Renal cortical epithelial cell (primary cell): ENCODE measurements at regions not wholly inside any gene's neighbourhood (a gene's known extent, or its start where the extent isn't known, plus 50 kb on each side); places are given as distances from the start of the nearest gene placed in this dataset.
"Not testable (repeated sequence)": the region's sequence is repeated elsewhere in the genome, so short reads cannot be mapped to it uniquely, and the experiment has no call there.

Experiments
- DNase-seq: peaks from one replicate; pipeline ENCODE4 v3.0.0-alpha.2; 2011; ENCODE audit warnings: low read depth

DNA sequence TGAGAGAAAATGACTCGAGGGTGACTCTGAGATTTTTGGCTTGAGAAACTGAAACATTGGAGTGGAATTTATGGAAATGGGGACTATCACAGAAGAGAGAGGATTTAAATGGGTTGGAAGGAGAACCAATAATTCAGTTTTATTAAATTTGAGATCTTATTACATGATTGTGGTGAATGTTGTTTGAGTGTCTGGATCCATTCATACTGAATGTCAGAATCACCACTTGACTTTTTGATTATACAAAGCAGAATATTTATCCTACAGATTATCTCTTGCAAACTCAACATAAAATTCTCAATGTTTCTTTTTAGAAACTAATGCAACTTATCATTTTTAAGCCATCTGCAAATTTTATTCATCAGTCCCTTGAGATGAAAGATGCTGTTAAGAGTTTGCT, 332.8 kb downstream of the CNTN3 start:
- DNase-seq = no peak

DNA sequence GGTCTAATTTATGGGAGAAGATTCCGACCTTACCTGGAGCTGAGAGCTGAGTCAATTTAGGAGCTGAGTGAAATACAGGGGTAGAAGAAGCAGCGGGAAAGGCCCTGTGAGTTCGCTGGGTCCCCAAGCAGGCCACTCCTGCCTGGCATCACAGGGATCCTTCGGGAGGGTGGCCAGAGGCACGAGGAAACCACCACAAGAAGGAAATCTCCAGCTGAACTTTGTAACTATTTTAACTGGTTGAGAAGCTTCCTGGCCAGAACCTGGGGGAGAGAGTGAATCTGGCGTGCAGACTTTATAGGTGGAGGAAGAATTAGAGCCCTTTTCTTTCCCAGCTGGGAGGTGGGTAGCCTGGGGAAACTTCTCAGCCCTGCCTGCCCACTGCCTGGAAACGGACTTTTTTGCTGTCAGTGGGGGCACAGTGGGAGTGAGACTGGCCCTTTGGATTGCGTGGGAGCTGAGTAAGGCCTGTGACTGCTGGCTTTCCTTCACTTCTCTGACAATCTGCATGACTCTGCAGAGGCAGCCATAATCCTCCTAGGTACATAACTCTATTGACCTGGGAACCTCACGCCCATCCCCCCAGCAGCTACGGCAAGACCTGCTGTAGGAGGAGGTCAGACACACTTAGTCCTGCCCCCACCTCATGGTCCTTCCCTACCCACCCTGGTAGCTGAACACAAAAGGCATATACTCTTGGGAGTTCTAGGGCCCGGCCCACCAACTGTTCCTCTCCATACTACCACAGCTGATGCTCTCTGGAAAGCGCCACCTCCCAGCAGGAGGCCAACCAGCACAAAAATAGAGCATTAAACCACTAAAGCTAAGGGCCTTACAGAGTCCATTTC, 340.7 kb downstream of the CNTN3 start:
- no peak for DNase-seq

DNA sequence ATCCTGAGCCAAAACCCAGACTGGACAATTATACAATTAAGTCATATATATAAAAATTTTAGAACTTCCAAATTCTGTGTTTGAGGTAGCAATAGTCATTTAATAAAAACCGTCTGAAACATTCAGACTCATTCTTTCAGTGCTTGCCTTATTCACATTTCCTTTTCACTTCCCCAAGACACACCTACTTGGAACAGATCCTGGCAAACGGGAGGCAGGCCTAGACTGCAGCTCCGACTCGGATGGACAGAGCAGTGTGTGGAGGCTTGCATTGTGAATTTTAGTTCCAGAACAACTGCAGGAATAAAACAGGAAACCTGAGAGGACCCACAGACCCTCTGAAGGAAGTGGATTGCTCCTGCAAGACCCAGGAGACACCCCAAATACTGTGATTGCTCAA, 341.4 kb downstream of the CNTN3 start:
- no peak for DNase-seq

DNA sequence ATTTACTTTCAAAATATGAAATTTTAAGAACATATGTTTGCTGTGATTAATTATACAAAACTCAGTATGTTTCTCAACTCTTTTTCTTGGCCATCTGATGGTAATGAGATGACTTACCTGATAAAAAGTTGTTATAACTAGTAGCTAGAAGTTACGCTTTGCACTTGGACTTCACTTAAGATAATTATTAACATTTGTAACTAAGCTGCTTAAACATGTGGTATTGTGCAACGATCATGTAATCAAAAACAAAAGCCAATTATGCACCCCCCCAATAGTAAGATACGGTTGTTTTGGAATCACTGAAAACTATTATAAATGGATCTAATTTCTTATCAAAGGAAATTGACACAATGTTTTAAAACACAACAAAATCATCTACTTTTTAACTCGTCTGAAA, 342.9 kb downstream of the CNTN3 start:
- DNase-seq = peak; percentile 73

DNA sequence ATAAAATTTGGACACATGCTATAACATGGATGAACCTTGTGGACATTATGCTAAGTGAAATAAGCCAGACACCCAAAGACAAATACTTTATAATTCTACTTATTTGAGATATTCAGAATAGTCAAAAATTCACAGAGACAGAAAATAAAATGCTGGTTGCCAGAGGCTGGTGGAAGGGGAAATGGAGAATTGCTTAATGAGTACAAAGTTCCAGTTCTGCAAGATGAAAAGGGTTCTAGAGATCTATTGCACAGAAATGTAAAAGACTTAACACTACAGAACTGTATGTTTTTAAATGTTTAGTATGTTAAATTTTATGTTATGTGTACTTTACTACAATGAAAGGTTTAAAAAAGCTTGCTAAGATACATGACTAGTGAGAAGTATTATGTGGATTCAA, 344.8 kb downstream of the CNTN3 start:
- no peak for DNase-seq

DNA sequence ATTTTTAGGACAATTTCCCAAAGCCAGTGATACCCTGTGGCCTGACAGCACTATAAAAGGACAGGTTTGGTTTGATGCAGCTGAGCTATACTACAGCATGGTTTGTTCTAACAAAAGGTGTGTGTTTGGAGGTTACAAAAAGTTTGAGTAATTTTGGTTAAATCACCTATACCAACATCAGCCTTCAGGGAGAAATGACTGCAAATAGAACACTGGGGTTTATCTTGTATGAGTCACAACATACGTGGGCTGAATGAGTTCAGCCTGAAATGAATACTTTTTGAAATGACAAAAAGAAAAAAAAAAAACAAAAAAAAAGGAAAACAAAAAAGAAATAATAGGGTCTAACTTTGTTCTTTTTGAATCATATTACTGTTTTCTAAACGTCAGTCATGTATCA, 345.7 kb downstream of the CNTN3 start:
- peak; percentile 15 for DNase-seq

DNA sequence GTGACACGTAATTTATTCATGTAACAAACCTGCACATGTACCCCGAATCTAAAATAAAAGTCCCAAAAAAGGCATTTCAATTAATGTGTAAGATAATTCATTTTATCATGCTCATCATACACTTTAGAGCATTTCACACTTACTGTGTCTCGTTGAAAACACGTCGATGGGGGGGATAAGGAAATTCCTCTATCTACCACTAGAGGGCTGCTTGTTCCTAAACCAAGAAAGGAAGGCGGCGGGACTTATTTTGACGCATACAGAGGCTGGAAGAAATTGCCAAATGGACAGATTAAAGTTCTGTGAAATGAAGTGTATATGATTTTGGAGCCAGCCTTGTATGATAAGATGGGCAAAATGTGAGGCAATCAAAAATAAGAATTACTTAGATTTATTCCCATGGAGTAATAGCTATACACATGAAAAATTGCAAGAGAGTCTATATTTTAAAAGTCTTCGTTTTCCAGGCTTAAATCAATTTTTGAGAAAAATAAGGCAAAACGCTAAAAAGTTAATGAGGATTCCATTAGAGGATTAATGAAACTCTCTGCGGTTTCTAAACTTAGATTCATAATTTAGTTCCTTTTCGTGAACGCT, 346.8 kb downstream of the CNTN3 start:
- peak; percentile 63 for DNase-seq

DNA sequence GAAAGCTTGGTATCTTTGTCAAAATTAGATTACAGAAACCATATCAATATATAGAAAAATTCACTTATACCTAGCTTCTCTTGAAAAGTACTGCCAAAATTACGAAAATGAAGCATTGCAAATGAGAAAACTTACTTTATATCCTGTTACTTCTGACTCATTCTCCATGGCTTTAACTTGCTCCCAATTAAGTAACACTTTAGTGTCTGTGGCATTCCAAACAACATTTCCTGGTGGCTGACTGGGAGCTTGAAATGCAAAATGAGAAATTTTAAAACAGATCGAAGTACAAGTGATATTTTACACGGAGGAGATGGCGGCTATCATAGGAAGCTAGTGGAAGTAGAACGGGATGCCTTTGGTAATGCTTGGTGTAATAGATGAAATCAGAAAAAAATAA, 347.3 kb downstream of the CNTN3 start:
- peak; percentile 28 for DNase-seq

DNA sequence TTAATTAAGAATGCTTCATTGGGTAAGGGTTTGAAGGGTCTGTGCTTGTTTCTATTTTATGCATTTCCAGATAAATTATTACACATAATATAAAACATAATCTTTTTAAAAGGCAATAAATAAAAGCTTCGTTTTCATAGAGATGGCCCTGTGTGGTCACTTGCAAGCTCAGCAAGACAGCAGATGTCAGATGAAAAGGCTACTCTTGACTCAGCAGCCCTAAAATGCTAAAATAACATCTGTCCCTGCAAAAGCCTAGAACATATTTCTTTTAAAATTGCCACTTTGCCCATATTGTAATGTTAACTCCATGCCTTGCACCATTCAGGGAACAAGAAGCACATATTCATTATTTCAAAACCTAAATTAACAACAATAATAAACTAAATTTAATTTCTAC, 349.4 kb downstream of the CNTN3 start:
- no peak for DNase-seq

DNA sequence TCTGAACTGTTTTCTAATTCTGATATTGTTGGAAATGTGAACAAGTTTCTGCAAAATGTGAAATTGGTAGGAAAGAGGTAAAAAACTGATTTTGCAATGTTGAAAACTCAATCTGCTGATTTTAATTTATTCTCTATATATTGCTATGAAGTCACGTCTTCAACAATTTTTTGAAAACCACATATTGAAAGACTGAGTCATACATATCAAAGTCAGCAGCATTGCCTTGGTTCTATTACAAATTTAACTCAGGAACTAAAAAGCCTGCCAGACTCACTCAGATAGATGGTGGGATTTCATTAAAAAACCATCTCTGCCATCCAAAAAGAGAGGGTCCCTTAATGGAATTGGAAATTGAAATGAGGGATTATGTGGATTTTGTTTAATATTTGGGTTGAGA, 351.4 kb downstream of the CNTN3 start:
- DNase-seq = no peak

DNA sequence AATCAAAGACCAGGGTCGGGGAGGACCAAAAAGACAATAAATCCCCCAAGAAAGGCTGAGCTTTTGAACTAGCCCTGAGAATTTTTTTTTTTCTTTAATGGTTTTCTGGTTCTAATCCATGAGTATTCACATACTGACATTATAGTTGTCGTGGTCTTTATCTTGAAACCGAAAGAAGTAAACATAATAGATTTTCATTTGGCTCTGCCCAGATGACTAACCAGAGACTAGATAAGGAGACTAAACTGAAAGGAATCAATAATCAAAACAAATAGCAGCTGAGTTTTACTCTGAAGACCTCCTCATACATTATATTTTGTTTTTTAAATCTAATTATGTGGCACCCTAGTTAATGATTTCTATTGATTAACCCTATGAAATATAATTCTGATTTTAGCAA, 381.4 kb downstream of the CNTN3 start:
- no peak for DNase-seq

DNA sequence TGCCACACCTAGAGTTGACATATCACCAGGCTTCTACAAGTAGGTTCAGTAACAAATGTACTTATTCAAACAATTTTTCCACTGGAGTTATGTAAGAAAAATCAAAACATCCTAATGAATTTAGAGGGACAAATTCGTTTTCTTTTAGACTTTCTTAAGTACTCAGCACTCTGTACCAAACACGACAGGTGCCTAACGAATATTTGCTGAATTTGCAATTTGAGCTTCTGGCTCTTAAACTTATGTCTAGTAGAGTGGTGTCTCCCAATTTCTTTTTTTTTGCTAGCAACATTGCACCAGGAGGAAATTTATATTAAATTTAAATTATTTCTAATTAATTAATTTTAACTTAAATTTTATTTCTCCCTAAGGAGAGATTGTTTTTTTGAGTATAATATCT, 397.0 kb downstream of the CNTN3 start:
- DNase-seq = no peak

DNA sequence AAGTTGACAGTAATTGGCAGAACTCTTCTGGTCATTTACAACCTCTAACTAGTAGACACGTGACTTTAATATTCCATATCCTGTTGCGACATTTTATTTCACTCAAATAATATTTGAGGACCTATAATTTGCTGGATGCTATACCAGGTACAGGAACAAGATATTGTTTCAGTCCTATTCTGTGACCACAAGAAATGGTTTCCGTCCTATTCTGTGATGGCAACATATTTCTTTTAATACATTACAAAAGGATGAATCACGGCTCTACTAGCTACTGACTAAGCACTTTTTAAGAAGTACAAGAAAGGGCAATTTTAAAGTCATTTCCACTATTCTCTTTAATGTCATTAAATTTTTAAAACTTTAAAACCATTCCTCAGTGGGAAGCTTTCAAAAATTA, 400.2 kb downstream of the CNTN3 start:
- DNase-seq = no peak

DNA sequence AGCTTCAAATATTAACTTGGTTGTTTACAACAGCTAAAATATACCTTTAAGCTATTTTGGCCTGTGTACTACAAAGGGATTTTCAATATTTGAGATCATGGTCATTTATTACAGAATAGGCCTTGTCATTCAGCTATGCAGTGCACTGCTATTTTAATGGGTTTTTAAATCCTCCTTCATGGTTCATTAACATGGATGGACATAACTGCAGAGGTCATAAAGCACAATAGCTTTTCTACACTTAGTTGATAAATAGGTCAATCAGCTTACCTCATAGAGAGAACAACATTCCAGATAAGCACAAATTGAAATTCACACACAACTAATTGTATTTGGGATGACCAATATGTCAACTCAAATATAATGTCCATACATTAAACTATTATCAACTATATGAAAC, 403.7 kb downstream of the CNTN3 start:
- DNase-seq = no peak

DNA sequence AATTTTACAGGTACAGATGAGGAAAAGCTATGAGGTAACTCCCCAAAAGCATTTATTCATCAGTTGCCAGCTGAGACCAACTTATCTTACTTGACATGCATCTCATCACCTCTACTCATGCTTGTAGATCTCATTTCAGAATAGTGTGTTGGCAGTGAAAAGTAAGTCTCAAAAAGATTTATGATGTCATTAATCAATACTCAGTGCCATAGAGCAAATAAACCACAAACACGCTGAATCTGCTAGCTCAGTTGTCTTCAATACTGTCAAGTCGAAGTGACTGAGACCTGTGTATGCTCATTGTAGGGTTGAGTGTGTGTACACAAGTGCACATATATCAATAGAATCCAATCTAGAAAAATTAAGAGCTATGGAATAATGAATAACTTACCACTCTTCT, 413.5 kb downstream of the CNTN3 start:
- DNase-seq = no peak

DNA sequence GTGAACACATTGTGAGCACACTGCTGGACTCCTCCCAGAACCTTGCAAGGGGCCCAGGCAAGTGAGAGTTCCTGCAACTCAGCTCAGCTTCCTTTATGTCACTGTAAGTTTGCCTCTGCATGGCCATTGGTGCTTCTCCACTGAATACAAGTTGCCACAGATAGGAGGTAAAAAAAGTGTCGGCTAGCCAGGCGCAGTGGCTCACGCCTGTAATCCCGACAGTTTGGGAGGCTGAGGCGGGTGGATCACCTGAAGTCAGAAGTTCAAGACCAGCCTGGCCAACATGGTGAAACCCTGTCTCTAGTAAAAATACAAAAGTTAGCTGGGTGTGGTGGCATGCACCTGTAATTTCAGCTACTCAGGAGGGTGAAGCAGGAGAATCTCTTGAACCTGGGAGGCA, 435.8 kb downstream of the CNTN3 start:
- not testable (repeated sequence) for DNase-seq

DNA sequence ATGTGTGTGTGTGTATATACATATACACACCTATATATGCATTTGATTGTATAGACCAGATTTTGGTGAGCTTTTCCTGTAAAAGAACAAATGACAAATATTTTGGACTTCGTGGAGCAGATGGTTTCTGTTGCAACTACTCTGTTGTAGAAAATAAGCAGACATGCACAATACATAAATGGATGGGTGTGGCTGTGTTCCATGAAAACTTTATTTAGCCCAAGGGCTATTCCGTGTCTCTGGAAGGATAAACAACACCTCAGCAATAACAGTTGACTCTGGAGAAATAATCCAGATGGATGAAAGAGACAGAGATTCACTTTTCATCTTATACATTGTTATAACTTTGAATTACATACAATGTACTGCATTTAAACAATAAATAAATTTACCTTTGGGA, 441.4 kb downstream of the CNTN3 start:
- DNase-seq = no peak

DNA sequence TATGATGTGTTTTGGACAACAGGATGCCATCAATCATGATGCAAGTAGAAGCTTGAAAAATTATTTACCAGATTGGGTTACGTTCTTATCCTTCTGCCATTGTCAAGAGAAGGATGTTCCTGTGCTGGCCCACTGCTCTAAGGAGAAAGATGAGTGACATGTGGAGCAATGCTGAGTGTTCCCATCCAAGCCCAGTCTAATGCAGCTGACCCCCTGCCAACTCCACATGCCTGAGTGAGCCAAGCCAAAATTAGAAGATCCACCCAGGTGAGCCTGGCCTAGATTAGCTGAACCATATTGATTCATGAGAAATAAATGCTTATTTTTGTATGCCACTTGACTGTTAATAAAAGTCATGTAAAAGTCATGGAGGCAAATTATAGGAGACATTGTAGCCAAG, 446.5 kb downstream of the CNTN3 start:
- no peak for DNase-seq

DNA sequence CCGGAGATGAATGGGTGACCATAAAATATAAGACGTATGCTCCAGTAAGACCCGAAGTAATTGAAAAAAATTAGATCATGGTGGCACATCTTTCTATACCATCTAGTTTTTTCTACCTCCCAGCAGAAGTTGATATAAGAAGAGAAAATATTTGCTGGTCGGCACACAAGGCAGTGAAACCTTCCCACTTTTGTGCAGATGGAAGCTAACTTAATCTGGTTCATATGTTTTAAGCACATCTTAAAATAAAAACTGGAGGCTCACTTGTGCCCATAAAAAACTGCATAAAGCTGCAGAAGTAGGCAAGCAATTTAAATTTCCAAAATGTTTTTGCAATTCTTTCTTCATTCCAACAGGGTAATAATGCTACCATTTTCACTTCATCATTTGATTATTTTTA, 449.2 kb downstream of the CNTN3 start:
- DNase-seq = no peak

DNA sequence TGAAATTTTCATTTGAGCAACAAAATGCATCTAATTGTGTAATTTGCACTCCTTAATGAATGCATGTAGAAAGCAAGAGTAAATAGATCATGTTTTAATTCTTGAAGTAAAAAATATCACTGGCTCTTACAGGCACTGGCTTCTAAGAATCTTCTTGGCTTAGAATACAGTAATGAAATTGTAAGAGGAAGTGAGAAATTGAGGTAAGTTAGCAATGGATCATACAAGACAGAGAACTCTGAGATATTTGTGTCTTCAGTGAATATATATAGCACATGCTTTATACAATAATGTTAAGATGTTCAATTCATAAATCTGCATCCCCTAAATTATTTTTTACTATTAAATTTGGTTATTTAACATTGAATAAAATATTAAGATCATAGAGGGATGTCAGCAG, 465.0 kb downstream of the CNTN3 start:
- no peak for DNase-seq

DNA sequence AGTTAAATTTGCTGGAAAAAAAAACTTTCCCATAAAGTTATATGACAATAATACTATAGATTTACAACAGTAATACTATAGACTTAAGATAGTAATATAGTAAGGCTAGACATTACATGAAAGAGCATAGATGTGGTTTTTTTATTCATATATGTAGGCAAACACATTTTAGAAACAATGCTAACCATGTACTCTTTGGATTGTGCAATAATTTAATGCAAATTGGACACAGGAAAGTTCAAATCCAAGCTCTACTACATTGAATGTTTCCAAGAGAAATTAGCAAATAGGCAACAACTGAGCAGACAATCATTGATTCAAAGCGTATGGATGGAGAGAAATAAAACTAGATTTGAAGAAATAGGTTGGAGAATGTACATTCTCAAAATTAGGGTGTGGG, 469.2 kb downstream of the CNTN3 start:
- no peak for DNase-seq

DNA sequence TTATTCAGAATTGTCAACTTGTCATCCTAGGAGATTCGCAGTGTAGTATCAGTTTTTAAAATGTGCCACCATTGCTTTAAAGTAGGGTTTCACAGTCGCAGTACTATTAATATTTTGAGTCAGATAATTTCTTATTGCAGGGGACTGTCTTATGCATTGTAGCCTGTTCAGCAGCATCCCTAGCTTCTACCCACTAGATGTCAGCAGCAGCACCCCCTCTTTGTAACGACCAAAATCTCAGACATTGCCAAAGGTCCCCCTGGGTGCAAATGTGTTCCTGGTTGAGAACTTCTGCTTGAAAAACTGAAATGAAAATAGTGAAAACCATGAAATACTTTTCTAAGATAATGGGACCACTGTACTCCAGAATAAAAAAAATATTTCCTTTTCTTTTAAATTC, 474.8 kb downstream of the CNTN3 start:
- DNase-seq = no peak

DNA sequence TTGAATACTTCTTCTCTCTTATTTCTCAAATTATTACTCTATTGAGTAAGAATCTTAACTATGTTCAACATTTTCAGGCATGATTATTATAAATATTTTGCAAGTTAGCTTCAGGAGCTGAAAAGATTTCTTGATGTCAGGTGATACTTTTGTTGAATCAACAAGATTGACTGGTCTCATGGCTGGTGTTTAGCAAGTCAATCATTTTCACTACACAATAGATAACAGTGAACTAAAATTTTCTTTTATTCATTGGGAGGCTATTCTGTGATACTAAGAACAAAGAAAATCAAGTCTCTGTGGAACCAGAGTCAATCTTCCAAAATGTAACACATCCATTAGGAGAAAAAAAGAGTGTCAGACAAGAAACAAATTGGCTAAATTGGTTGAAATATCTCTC, 476.7 kb downstream of the CNTN3 start:
- DNase-seq = no peak

DNA sequence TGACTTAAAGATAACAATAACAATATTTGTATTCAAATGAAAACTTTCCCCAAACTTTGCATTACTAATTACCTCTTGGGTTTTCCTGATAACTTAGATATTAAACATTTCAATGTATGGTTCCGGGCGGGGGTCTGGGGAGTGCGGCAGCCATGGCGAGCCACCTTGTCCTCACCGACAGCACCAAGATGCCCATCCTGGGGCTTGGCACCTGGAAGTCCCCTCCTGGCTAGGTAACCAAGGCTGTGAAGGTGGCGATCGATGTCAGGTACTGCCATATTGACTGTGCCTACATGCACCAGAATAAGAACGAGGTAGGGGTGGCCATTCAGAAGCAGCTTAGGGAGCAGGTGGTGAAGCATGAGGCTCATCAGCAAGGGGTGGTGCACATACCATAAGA, 478.7 kb downstream of the CNTN3 start:
- DNase-seq = no peak
